Astrocyte of the spinal cord (primary cell): ENCODE measurements at regions not wholly inside any gene's neighbourhood (a gene's known extent, or its start where the extent isn't known, plus 50 kb on each side); places are given as distances from the start of the nearest gene placed in this dataset.

Experiments
- DNase-seq: peaks from one replicate; pipeline ENCODE4 v3.0.0; 2011; ENCODE audit warnings: low read depth, low spot score
- H3K4me3 ChIP-seq: 2 replicates; pipeline ENCODE4 v1.5.1; 2011; ENCODE audit warnings: low read depth, mild to moderate bottlenecking, low read length, moderate library complexity
- in situ Hi-C: cut with HindIII; loops from 2 replicates; pipeline ENCODE4 v1.10.0; 2017; ENCODE audit warnings: low sequenced_read_pairs
- TF ChIP-seq, protein P1 (sequence below): IDR thresholded peaks from 2 replicates; pipeline ENCODE4 v1.5.1; 2012; ENCODE audit warnings: low read depth, mild to moderate bottlenecking, low read length, inconsistent platforms

DNA sequence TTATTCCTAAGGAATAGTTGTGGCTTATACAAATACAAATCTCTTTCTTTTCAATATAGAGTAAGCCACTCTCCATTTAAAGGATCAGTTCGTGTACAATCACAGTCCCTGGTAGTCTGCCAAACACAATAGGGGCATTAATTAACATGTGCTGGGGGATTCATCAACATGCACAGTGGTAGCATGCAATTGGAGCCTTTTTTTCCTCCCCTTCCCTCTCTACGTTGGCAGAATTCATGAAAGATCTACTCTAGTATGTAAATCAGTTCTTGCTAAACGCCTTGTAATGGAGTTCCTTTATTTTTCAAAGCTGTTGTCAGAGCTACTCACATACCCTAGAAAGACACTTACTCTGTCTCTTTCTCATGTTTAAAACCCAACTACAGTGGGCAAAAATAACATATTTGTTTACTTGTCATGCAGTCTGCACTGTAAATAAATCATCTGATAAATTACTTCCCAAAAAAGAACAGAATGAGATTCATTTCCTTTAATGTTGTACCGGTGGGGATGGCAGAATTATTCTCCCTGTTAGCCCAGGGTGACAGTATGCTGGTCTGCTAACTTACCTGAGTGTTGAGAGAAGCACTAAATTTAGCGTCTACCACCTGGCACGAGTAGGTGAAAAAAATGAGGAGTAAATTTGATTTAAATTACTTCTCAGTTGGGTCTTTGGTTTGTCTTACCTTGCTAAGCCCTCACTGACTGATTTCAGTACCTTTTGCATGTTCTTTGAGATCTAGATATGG is 341.5 kb upstream of the CCNH start:
- in situ Hi-C loops = no loop called here
- TF ChIP-seq, protein P1, sequence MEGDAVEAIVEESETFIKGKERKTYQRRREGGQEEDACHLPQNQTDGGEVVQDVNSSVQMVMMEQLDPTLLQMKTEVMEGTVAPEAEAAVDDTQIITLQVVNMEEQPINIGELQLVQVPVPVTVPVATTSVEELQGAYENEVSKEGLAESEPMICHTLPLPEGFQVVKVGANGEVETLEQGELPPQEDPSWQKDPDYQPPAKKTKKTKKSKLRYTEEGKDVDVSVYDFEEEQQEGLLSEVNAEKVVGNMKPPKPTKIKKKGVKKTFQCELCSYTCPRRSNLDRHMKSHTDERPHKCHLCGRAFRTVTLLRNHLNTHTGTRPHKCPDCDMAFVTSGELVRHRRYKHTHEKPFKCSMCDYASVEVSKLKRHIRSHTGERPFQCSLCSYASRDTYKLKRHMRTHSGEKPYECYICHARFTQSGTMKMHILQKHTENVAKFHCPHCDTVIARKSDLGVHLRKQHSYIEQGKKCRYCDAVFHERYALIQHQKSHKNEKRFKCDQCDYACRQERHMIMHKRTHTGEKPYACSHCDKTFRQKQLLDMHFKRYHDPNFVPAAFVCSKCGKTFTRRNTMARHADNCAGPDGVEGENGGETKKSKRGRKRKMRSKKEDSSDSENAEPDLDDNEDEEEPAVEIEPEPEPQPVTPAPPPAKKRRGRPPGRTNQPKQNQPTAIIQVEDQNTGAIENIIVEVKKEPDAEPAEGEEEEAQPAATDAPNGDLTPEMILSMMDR = no peak
- no peak overlapping the region for H3K4me3 ChIP-seq
- no peak for DNase-seq

DNA sequence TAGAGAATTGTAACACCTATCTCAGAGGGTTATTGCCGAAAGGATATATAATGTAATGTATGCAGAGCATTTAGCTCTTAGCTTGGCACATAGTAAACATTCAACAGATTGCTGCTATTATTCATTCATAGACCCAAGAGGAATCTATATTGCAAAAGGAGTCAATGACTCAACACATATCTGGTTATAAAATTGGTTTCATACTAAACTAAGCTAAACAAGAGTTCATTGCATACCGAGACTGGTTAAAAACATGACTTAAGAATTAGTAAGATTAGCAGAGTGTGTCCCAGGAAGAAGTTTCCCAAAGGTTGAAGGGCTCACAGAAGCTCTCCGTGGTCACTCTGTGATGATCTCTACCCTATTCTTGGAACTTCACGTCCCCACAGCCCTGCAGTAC is 339.6 kb upstream of the CCNH start:
- TF ChIP-seq, protein P1 = no peak
- H3K4me3 ChIP-seq = no peak overlapping the region
- DNase-seq = peak; percentile 33
- in situ Hi-C loops = no loop called here

DNA sequence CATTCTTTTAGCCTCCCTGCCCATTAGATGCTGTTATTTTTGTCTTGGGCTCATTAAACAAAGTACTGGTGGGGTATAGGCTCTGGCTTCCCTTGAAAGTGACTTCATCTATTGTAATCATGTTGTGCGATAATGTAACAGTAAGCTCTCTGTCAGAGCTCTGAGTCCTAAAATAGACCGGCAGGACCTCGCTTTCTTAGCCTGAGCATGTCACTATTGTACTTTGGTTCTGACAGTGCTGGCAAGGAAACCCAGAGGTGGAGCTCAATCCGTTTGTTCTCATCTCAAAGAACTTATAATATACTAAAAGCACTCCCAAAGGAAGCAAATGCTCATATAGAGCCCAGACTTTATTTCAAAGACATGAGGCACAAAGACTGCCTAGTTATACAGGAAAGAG is 339.1 kb upstream of the CCNH start:
- H3K4me3 ChIP-seq = no peak overlapping the region
- TF ChIP-seq, protein P1 = no peak
- in situ Hi-C loops = no loop called here
- DNase-seq = no peak

DNA sequence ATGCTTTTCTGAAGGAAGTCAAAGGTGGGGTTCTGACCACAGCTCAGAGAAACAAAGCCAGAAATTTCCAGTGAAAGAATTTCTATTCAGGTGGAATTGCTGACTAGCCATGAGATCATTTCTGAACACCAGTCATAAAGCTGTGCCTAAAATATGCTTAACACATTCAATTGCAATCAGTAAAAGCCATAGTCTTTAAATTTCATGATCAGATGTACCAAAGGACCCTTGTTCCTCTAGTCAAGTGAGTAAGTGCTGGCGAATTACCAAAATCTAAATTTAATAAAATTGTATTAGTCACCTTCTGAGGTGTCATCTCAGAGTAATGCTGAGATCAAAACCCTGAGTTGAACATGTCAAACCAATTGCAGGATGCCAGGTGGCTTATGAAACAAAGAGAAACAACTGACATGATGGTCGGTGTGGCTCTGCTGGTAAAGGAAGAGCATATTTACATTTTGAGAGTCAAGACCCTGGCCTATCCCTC is 334.2 kb upstream of the CCNH start:
- in situ Hi-C loops = no loop called here
- TF ChIP-seq, protein P1 = no peak
- no peak overlapping the region for H3K4me3 ChIP-seq
- peak; percentile 71 for DNase-seq

DNA sequence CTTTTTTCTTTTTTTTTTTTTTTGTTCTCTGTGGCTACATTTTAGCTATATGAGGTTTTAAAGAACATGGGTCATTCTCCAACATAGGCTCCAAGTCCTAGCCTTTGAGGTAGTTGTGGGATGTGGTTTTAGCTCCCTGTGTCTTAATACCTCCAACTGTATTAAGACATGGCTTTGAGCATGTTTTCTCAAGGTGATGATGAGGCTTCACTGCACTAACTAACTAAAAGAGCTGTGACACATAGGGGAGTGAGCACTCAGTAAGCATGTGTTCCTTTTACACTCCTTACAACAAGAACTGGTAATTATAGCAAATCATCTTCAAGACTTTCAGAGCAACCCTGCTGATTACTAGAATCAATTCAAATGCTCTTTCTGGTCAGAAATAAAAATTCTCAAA is 333.6 kb upstream of the CCNH start:
- in situ Hi-C loops = no loop called here
- TF ChIP-seq, protein P1 = no peak
- H3K4me3 ChIP-seq = no peak overlapping the region
- DNase-seq = no peak

DNA sequence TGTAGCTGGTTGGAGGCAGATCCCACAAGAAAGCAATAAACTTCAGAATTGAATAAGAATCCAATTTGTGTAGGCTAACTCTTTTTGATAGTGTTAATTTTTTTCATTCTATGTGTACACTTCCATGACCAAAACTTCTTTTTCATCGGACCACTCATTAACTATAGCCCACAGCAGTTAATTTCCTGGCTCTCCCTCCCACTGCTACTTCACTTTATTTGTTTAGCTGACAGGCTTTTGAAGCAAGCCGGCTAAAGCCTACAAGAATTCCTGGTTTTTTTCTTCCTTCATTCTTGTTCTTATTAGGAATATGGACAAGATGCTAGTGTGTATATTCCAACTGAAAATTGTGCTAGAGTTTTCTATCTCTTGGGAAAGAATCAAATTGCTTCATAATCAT is 329.2 kb upstream of the CCNH start:
- DNase-seq = no peak
- no peak overlapping the region for H3K4me3 ChIP-seq
- in situ Hi-C loops = no loop called here
- TF ChIP-seq, protein P1 = no peak
